Suppressor macrophage (primary cell): ENCODE measurements at regions not wholly inside any gene's neighbourhood (a gene's known extent, or its start where the extent isn't known, plus 50 kb on each side); places are given as distances from the start of the nearest gene placed in this dataset.

ENCODE experiments used
- DNase-seq, 4 experiments: peaks; one replicate each; pipeline ENCODE4 v3.0.0-alpha.2; 2020 to 2022

- no peak for DNase-seq
These were observed 177.1 kb upstream of the ALG10B start for GRCh38 chr12:38139456-38139855.

- DNase-seq: no peak
These were observed 175.3 kb upstream of the ALG10B start for GRCh38 chr12:38141239-38141638.

- no peak for DNase-seq
These were observed 174.7 kb upstream of the ALG10B start for GRCh38 chr12:38141861-38142260.

- DNase-seq: no peak
These were observed 173.6 kb upstream of the ALG10B start for GRCh38 chr12:38142974-38143373.

GRCh38 chr12:38144049-38144448 lies 172.5 kb upstream of the ALG10B start:
- DNase-seq: no peak

GRCh38 chr12:38144601-38145436 lies 171.8 kb upstream of the ALG10B start:
- no peak for DNase-seq

GRCh38 chr12:38149395-38150073 lies 167.0 kb upstream of the ALG10B start:
- DNase-seq: no peak

- DNase-seq: no peak
These were observed 164.4 kb upstream of the ALG10B start for GRCh38 chr12:38151991-38152700.

- DNase-seq: no peak
These were observed 163.5 kb upstream of the ALG10B start for GRCh38 chr12:38152816-38153736.

GRCh38 chr12:38153737-38154061 lies 162.9 kb upstream of the ALG10B start:
- DNase-seq: no peak

GRCh38 chr12:38154096-38155019 lies 162.2 kb upstream of the ALG10B start:
- no peak for DNase-seq

- no peak for DNase-seq
These were observed 161.6 kb upstream of the ALG10B start for GRCh38 chr12:38155020-38155395.

GRCh38 chr12:38155526-38156496 lies 160.8 kb upstream of the ALG10B start:
- DNase-seq: no peak

- no peak for DNase-seq
These were observed 159.9 kb upstream of the ALG10B start for GRCh38 chr12:38156497-38157245.

- DNase-seq: no peak
These were observed 159.2 kb upstream of the ALG10B start for GRCh38 chr12:38157274-38157932.

GRCh38 chr12:38157933-38158401 lies 158.6 kb upstream of the ALG10B start:
- DNase-seq: no peak

GRCh38 chr12:38158428-38159091 lies 158.0 kb upstream of the ALG10B start:
- no peak for DNase-seq

- no peak for DNase-seq
These were observed 157.5 kb upstream of the ALG10B start for GRCh38 chr12:38159092-38159551.
